ENCODE measurements at regions not wholly inside any gene's neighbourhood (a gene's known extent, or its start where the extent isn't known, plus 50 kb on each side); places are given as distances from the start of the nearest gene placed in this dataset.

DNA sequence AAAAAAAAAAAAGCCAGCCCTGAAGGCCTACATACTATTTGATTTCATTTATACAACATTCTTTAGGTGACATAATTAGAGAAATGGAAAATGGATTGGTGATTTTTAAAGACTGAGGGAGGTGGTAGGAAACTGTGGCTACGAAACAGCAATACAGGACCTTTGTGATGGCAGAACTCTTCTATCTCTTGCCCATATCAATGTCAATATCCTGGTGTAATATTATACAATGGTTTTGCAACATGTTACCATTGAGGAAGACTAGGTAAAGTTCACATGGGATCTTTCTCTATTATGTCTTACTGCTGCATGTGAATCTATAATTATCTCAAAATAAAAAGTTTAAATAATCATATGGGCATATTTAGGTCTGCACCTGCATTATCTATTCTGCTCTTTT is 371.2 kb downstream of the ETS1 start:
- no peaks in the 10 kb centered on the region for H3K27me3 ChIP-seq (ENCODE audit: insufficient read depth, low read length, poor library complexity, severe bottlenecking)
- H3K4me2 ChIP-seq (ENCODE audit: low read depth, low read length, poor library complexity, severe bottlenecking): no peak overlapping the region
- no peak overlapping the region for H3K4me3 ChIP-seq (ENCODE audit: low read length, poor library complexity, severe bottlenecking)
- H3K9me3 ChIP-seq (ENCODE audit: insufficient read depth, low read depth, low read length): no peaks in the 10 kb centered on the region
- no peaks in the 10 kb centered on the region for H3K9me2 ChIP-seq (replicated peaks; ENCODE audit: low read depth, low read length)
- TF ChIP-seq, protein P1, sequence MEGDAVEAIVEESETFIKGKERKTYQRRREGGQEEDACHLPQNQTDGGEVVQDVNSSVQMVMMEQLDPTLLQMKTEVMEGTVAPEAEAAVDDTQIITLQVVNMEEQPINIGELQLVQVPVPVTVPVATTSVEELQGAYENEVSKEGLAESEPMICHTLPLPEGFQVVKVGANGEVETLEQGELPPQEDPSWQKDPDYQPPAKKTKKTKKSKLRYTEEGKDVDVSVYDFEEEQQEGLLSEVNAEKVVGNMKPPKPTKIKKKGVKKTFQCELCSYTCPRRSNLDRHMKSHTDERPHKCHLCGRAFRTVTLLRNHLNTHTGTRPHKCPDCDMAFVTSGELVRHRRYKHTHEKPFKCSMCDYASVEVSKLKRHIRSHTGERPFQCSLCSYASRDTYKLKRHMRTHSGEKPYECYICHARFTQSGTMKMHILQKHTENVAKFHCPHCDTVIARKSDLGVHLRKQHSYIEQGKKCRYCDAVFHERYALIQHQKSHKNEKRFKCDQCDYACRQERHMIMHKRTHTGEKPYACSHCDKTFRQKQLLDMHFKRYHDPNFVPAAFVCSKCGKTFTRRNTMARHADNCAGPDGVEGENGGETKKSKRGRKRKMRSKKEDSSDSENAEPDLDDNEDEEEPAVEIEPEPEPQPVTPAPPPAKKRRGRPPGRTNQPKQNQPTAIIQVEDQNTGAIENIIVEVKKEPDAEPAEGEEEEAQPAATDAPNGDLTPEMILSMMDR (conservative IDR thresholded peaks at IDR 0.05; ENCODE audit: low read length): no peak
- TF ChIP-seq EZH2phosphoT487 (IDR thresholded peaks at IDR 0.05; ENCODE audit: borderline replicate concordance): no peak
- H3K4me1 ChIP-seq (ENCODE audit: insufficient read depth, low read length, poor library complexity, severe bottlenecking): no peaks in the 10 kb centered on the region
- H3K79me2 ChIP-seq (ENCODE audit: insufficient read depth, low read length): no peaks in the 10 kb centered on the region
- H4K20me1 ChIP-seq (ENCODE audit: insufficient read depth, low read length, poor library complexity, severe bottlenecking): no peaks in the 10 kb centered on the region
- H3F3A ChIP-seq (ENCODE audit: low read depth): no peaks in the 10 kb centered on the region
- no peaks in the 10 kb centered on the region for H3K36me3 ChIP-seq (ENCODE audit: insufficient read depth, low read length)
- H3K9ac ChIP-seq (ENCODE audit: low read depth, low read length, poor library complexity, severe bottlenecking): no peak overlapping the region
- no peak overlapping the region for H2AFZ ChIP-seq (ENCODE audit: low read length)

DNA sequence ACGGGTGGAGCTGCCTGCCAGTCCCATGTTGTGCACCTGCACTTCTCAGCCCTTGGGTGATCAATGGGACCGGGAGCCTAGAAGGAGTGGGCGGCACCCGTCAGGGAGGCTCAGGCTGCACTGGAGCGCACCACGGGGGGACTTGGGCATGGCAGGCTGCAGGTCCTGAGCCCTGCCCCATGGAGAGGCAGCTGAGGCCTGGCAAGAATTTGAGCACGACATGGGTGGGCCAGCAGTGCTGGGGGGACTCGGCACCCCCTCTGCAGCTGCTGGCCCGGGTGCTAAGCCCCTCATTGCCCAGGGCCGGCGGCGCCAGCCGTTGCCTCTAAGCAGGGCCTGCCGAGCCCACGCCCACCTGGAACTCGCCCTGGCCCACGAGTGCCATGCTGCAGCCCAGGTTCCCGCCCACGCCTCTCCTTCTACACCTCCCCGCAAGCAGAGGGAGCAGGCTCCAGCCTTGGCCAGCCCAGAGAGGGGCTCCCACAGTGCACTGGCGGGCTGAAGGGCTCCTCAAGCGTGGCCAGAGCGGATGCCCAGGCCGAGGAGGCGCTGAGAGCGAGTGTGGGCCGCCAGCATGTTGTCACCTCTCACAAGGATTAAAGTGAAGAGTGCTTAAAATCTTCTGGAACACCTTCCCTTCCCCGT is 372.0 kb downstream of the ETS1 start:
- TF ChIP-seq, protein P1 (conservative IDR thresholded peaks at IDR 0.05; ENCODE audit: low read length): no peak
- TF ChIP-seq EZH2phosphoT487 (IDR thresholded peaks at IDR 0.05; ENCODE audit: borderline replicate concordance): no peak
- no peaks in the 10 kb centered on the region for H3K9me3 ChIP-seq (ENCODE audit: insufficient read depth, low read depth, low read length)

DNA sequence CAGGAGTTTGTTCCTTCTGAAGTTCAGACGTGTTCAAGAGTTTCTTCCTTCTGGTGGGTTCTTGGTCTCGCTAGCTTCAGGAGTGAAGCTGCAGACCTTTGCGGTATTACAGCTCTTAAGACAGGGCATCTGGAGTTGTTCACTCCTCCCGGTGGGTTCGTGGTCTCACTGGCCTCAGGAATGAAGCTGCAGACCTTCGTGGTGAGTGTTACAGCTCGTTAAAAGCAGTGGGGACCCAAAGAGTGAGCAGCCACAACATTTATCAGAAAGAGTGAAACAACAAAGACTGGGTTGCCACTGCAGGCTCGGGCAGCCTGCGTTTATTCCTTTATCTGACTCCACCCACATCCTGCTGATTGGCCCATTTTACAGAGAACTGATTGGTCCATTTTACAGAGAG is 373.1 kb downstream of the ETS1 start:
- Histone ChIP-seq H3K9me2 (replicated peaks; ENCODE audit: low read depth, low read length) (no peaks in the 10 kb centered on the region), H3K36me3 (ENCODE audit: insufficient read depth, low read length) (no peaks in the 10 kb centered on the region), H3K79me2 (ENCODE audit: insufficient read depth, low read length) (no peaks in the 10 kb centered on the region), H3K9me3 (ENCODE audit: insufficient read depth, low read depth, low read length) (no peaks in the 10 kb centered on the region), H2AFZ (ENCODE audit: low read length) (no peak overlapping the region), H3K4me1 (ENCODE audit: insufficient read depth, low read length, poor library complexity, severe bottlenecking) (peaks cover 6% of the 10 kb centered on the region), H3F3A (ENCODE audit: low read depth) (no peaks in the 10 kb centered on the region), H4K20me1 (ENCODE audit: insufficient read depth, low read length, poor library complexity, severe bottlenecking) (no peaks in the 10 kb centered on the region), H3K4me2 (ENCODE audit: low read depth, low read length, poor library complexity, severe bottlenecking) (no peak overlapping the region), H3K9ac (ENCODE audit: low read depth, low read length, poor library complexity, severe bottlenecking) (no peak overlapping the region), H3K27me3 (ENCODE audit: insufficient read depth, low read length, poor library complexity, severe bottlenecking) (no peaks in the 10 kb centered on the region), H3K4me3 (ENCODE audit: low read length, poor library complexity, severe bottlenecking) (no peak overlapping the region)
- TF ChIP-seq EZH2phosphoT487 (IDR thresholded peaks at IDR 0.05; ENCODE audit: borderline replicate concordance): no peak
- TF ChIP-seq, protein P1 (conservative IDR thresholded peaks at IDR 0.05; ENCODE audit: low read length): no peak

More for the DNA sequence above, 372.0 kb downstream of the ETS1 start:
- Histone ChIP-seq H3F3A (ENCODE audit: low read depth) (no peaks in the 10 kb centered on the region), H3K4me1 (ENCODE audit: insufficient read depth, low read length, poor library complexity, severe bottlenecking) (peaks cover 4% of the 10 kb centered on the region), H3K36me3 (ENCODE audit: insufficient read depth, low read length) (no peaks in the 10 kb centered on the region), H3K9ac (ENCODE audit: low read depth, low read length, poor library complexity, severe bottlenecking) (no peak overlapping the region), H2AFZ (ENCODE audit: low read length) (no peak overlapping the region), H4K20me1 (ENCODE audit: insufficient read depth, low read length, poor library complexity, severe bottlenecking) (no peaks in the 10 kb centered on the region), H3K27me3 (ENCODE audit: insufficient read depth, low read length, poor library complexity, severe bottlenecking) (no peaks in the 10 kb centered on the region), H3K4me3 (ENCODE audit: low read length, poor library complexity, severe bottlenecking) (no peak overlapping the region), H3K9me2 (replicated peaks; ENCODE audit: low read depth, low read length) (no peaks in the 10 kb centered on the region), H3K79me2 (ENCODE audit: insufficient read depth, low read length) (no peaks in the 10 kb centered on the region), H3K4me2 (ENCODE audit: low read depth, low read length, poor library complexity, severe bottlenecking) (no peak overlapping the region)
